HEK293T (cell line): ENCODE measurements at regions not wholly inside any gene's neighbourhood (a gene's known extent, or its start where the extent isn't known, plus 50 kb on each side); places are given as distances from the start of the nearest gene placed in this dataset.

Source experiments
- FOXA1 ChIP-seq: fragments of 450-650 bp; IDR thresholded peaks from 2 replicates; pipeline ENCODE4 v1.6.1; 2016; ENCODE audit warnings: mild to moderate bottlenecking
- FOXK2 ChIP-seq: fragments of 450-650 bp; IDR thresholded peaks from 2 replicates; pipeline ENCODE4 v1.6.1; 2016; ENCODE audit warnings: mild to moderate bottlenecking
- FOXM1 ChIP-seq: fragments of 450-650 bp; IDR thresholded peaks from 2 replicates; pipeline ENCODE4 v1.6.1; 2017; ENCODE audit warnings: mild to moderate bottlenecking, borderline replicate concordance
- L3MBTL2 ChIP-seq: fragments of 450-650 bp; conservative IDR thresholded peaks from 2 replicates; pipeline ENCODE4 v1.6.1; 2016; ENCODE audit warnings: mild to moderate bottlenecking
- NFRKB ChIP-seq: fragments of 450-650 bp; IDR thresholded peaks from 2 replicates; pipeline ENCODE4 v1.6.1; 2016; ENCODE audit warnings: mild to moderate bottlenecking, moderate library complexity
- SUZ12 ChIP-seq: fragments of 450-650 bp; IDR thresholded peaks from 2 replicates; pipeline ENCODE4 v1.6.1; 2016; ENCODE audit warnings: mild to moderate bottlenecking

DNA sequence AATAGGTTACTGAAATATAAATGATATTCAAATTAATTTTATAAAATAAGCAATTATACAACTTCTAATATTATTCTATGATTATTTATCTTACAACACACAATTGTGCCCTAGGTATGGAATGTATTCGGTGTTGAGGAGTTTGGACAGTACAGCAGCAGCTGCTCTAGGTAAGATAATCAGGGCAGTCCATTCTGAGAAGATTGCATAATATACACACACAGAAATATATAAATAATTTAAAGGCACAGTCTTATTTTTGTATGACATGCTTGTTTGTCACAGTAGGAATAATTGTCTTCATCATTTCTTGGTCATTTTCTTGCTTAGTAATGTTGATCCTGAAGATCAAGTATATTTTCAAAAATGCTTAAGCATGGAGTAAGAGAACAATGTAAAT is 849.4 kb upstream of the MIR17HG start:
- no peak for TF ChIP-seq L3MBTL2
- TF ChIP-seq FOXK2, result no peak
- no peak for TF ChIP-seq FOXM1
- no peak for TF ChIP-seq SUZ12
- no peak for TF ChIP-seq FOXA1
- no peak for TF ChIP-seq NFRKB
